OCI-LY7 (cell line): ENCODE measurements at regions not wholly inside any gene's neighbourhood (a gene's known extent, or its start where the extent isn't known, plus 50 kb on each side); places are given as distances from the start of the nearest gene placed in this dataset.

Experiments used
- BruUV-seq: library from RNA; stranded (reverse); fragments of 400-500 nt; replicated peaks from 2 replicates; lab custom pipeline; 2021; lab: Mats Ljungman, UMichigan
- CTCF ChIA-PET: fragments of 300-600 bp; sonication (Branson Sonifier 250); formaldehyde crosslinking; loops from one replicate; lab custom pipeline; 2022; ENCODE audit warnings: antibody characterized with exemption; ENCODE audit not compliant: unreplicated experiment; lab: Charles Lee
- POLR2A ChIA-PET: fragments of 300-600 bp; sonication (Branson Sonifier 250); formaldehyde crosslinking; loops from one replicate; lab custom pipeline; 2022; ENCODE audit warnings: antibody characterized with exemption; lab: Charles Lee
- DNase-seq: peaks from one replicate; pipeline ENCODE4 v3.0.0-alpha.2; 2015; ENCODE audit warnings: low spot score
- H2AFZ ChIP-seq: fragments of 200-600 bp; sonication (generic), shearing (Covaris generic); 2 replicates; pipeline ENCODE4 v1.6.1; 2014; ENCODE audit warnings: mild to moderate bottlenecking, antibody characterized with exemption, low read length, moderate library complexity
- H3K27ac ChIP-seq: fragments of 200-600 bp; sonication (generic); 2 replicates; pipeline ENCODE4 v1.5.1; 2014; ENCODE audit warnings: mixed run types, low read depth, mild to moderate bottlenecking, moderate library complexity, low read length, inconsistent platforms; ENCODE audit not compliant: poor library complexity, severe bottlenecking
- H3K36me3 ChIP-seq: fragments of 200-600 bp; sonication (generic); 2 replicates; pipeline ENCODE4 v1.6.1; 2014; ENCODE audit warnings: mild to moderate bottlenecking, antibody characterized with exemption, low read length, moderate library complexity, mixed read lengths; ENCODE audit not compliant: insufficient read depth
- H3K4me1 ChIP-seq: fragments of 200-600 bp; sonication (generic); 2 replicates; pipeline ENCODE4 v1.5.1; 2014; ENCODE audit warnings: mild to moderate bottlenecking, low read length; ENCODE audit not compliant: insufficient read depth, poor library complexity, severe bottlenecking
- H3K4me2 ChIP-seq: fragments of 200-600 bp; sonication (generic); 2 replicates; pipeline ENCODE4 v1.6.1; 2014; ENCODE audit warnings: mild to moderate bottlenecking, low read length
- H3K4me3 ChIP-seq: fragments of 200-600 bp; sonication (generic); 2 replicates; pipeline ENCODE4 v1.5.1; 2014; ENCODE audit warnings: mild to moderate bottlenecking, low read depth, low read length; ENCODE audit not compliant: poor library complexity, severe bottlenecking
- H3K79me2 ChIP-seq: fragments of 200-600 bp; sonication (generic); 2 replicates; pipeline ENCODE4 v1.6.1; 2016; ENCODE audit warnings: low read depth, mild to moderate bottlenecking, low read length, moderate library complexity, mixed read lengths; ENCODE audit not compliant: insufficient read depth
- H3K9me2 ChIP-seq: fragments of 200-600 bp; sonication (generic); 2 replicates; pipeline ENCODE4 v1.6.1; 2016; ENCODE audit warnings: mild to moderate bottlenecking, low read length, mixed read lengths; ENCODE audit not compliant: insufficient read depth
- H3K9me3 ChIP-seq: fragments of 200-600 bp; sonication (generic); 2 replicates; pipeline ENCODE4 v1.6.1; 2014; ENCODE audit warnings: mild to moderate bottlenecking, mixed run types, low read length, mixed read lengths
- H4K20me1 ChIP-seq: fragments of 200-600 bp; sonication (generic); 2 replicates; pipeline ENCODE4 v1.6.1; 2014; ENCODE audit warnings: mild to moderate bottlenecking, antibody characterized with exemption, low read length, moderate library complexity, mixed read lengths; ENCODE audit not compliant: insufficient read depth
- EZH2phosphoT487 ChIP-seq: fragments of 200-600 bp; sonication (generic); IDR thresholded peaks from 2 replicates; pipeline ENCODE4 v1.6.1; 2018; ENCODE audit warnings: low read depth, borderline replicate concordance, mild to moderate bottlenecking, mixed run types, antibody characterized with exemption, low read length, moderate library complexity, mixed read lengths
- intact Hi-C: fragments of 100-400 bp; cut with micrococcal nuclease; formaldehyde crosslinking; loops from one replicate; pipeline ENCODE4 v1.10.0; 2022; ENCODE audit not compliant: unreplicated experiment
- TF ChIP-seq, protein P1 (sequence below): fragments of 200-600 bp; sonication (generic); conservative IDR thresholded peaks from 2 replicates; pipeline ENCODE4 v1.5.1; 2014; ENCODE audit warnings: mild to moderate bottlenecking, antibody characterized with exemption, low read length, moderate library complexity, mixed read lengths

DNA sequence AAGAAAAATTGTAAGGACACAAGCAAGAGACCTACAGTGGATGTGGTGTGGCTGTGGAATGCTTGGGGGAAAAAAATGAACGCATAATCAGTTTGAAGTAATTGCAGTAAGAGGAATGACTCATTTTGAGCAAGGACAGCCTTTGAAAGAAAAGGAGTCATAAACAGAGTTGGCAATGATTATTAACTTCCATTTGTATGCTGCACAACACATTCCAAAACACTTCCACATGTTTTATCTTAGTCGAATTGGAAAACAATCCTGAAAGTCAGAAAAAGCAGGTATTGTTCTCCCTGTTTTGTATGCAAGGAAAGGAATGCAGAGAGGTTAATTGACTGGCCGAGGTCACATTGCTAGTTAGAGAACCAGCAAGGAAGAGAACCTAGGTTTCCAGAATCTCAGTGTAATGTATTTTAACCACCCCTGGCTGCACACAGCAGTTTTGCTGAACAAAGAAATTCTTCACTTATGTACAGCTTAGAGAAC, 630.0 kb upstream of the MIR17HG start:
- TF ChIP-seq EZH2phosphoT487 = no peak
- TF ChIP-seq, protein P1, sequence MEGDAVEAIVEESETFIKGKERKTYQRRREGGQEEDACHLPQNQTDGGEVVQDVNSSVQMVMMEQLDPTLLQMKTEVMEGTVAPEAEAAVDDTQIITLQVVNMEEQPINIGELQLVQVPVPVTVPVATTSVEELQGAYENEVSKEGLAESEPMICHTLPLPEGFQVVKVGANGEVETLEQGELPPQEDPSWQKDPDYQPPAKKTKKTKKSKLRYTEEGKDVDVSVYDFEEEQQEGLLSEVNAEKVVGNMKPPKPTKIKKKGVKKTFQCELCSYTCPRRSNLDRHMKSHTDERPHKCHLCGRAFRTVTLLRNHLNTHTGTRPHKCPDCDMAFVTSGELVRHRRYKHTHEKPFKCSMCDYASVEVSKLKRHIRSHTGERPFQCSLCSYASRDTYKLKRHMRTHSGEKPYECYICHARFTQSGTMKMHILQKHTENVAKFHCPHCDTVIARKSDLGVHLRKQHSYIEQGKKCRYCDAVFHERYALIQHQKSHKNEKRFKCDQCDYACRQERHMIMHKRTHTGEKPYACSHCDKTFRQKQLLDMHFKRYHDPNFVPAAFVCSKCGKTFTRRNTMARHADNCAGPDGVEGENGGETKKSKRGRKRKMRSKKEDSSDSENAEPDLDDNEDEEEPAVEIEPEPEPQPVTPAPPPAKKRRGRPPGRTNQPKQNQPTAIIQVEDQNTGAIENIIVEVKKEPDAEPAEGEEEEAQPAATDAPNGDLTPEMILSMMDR = no peak
- intact Hi-C loops = no loop called here
- DNase-seq = no peak
- no TSS peak for BruUV-seq
- Histone ChIP-seq H3K9me3 (no peaks in the 10 kb centered on the region), H3K4me1 (no peaks in the 10 kb centered on the region), H3K36me3 (no peaks in the 10 kb centered on the region), H3K27ac (no peak overlapping the region), H3K79me2 (no peaks in the 10 kb centered on the region), H3K4me3 (no peak overlapping the region), H3K9me2 (no peaks in the 10 kb centered on the region), H4K20me1 (no peaks in the 10 kb centered on the region), H3K4me2 (no peak overlapping the region), H2AFZ (no peak overlapping the region)
- ChIA-PET CTCF (no interaction called here), POLR2A (interaction anchor here (1.3 kb wide), 1 partner anchor 9 kb away, joined by 5 read pairs; no protein-coding TSS in a partner anchor)

DNA sequence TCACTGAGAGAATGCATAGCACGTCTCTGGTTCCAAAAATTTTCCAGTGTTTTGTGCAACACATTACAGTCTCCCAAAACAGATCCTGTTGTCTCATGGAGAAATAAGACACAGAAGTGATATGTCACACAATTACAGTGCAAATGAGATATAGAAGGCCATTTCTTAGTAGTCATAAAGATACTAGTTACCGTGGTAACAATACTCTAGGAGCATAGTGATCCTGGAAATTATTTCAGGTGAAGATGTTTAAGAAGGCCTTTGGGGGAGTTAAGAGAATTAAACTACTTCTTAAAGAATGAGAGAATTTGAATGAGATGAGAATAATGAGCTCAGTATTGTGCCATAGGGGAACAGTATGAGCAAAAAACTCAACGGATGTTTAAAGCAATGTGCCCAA, 628.0 kb upstream of the MIR17HG start:
- Histone ChIP-seq H3K79me2 (no peaks in the 10 kb centered on the region), H4K20me1 (no peaks in the 10 kb centered on the region), H3K27ac (no peak overlapping the region), H3K4me1 (no peaks in the 10 kb centered on the region), H3K4me2 (no peak overlapping the region), H2AFZ (no peak overlapping the region), H3K9me2 (no peaks in the 10 kb centered on the region), H3K4me3 (no peak overlapping the region), H3K36me3 (no peaks in the 10 kb centered on the region), H3K9me3 (0 out of 2 replicates have a peak, but pooled peaks cover under 1% of the 10 kb centered on the region)
- intact Hi-C loops = no loop called here
- no TSS peak for BruUV-seq
- POLR2A ChIA-PET = no interaction called here
- no peak for TF ChIP-seq EZH2phosphoT487
- TF ChIP-seq, protein P1 = no peak
- CTCF ChIA-PET = no interaction called here
- no peak for DNase-seq

DNA sequence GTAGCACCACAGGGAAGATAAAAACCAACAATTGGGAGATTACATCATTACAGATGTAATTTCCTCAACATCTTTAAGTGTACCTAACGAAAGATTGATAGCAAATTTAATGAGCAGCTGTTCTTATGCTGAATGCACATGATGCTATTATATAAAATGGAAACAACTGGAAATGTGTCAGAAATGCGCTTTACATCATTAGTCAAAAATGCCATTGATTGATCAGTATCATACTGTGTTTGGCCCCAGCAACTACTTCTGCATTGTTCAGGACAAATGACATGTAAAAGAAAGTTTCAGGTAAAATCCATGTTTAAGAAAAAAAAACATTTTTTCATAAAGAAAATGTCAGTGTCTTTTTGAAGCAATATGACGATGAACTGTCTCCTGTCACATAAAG, 625.5 kb upstream of the MIR17HG start:
- TF ChIP-seq EZH2phosphoT487 = no peak
- TF ChIP-seq, protein P1 = no peak
- Histone ChIP-seq H3K4me2 (no peak overlapping the region), H3K9me3 (0 out of 2 replicates have a peak, but pooled peaks cover 6% of the 10 kb centered on the region)

More for the DNA sequence above, 625.5 kb upstream of the MIR17HG start:
- Histone ChIP-seq H3K4me3 (no peak overlapping the region), H3K36me3 (no peaks in the 10 kb centered on the region), H3K4me1 (no peaks in the 10 kb centered on the region), H4K20me1 (no peaks in the 10 kb centered on the region), H3K79me2 (no peaks in the 10 kb centered on the region), H3K27ac (no peak overlapping the region), H3K9me2 (0 out of 2 replicates have a peak, but pooled peaks cover 3% of the 10 kb centered on the region), H2AFZ (no peak overlapping the region)
- ChIA-PET POLR2A (interaction anchor here (0.7 to 1.0 kb wide), 3 partner anchors 54 to 1704 kb away, joined by 3 to 4 read pairs (median 3); no protein-coding TSS in a partner anchor), CTCF (no interaction called here)
- intact Hi-C loops = no loop called here
- BruUV-seq = no TSS peak
- DNase-seq = no peak
